Brain microvascular endothelial cell (primary cell): ENCODE measurements at regions not wholly inside any gene's neighbourhood (a gene's known extent, or its start where the extent isn't known, plus 50 kb on each side); places are given as distances from the start of the nearest gene placed in this dataset.
"Not testable (repeated sequence)": the region's sequence is repeated elsewhere in the genome, so short reads cannot be mapped to it uniquely, and the experiment has no call there.

Experiments used
- DNase-seq: peaks from one replicate; pipeline ENCODE4 v3.0.0-alpha.2; 2020
- H3K27ac ChIP-seq: fragments of 250-450 bp; sonication (Bioruptor Pico); 2 replicates; pipeline ENCODE4 v1.5.1; 2020; ENCODE audit warnings: mild to moderate bottlenecking, moderate library complexity
- H3K27me3 ChIP-seq: fragments of 250-450 bp; sonication (Bioruptor Pico); replicated peaks from 2 replicates; pipeline ENCODE4 v1.5.1; 2020; ENCODE audit warnings: mild to moderate bottlenecking
- H3K36me3 ChIP-seq: fragments of 250-450 bp; sonication (Bioruptor Pico); replicated peaks from 2 replicates; pipeline ENCODE4 v1.5.1; 2020; ENCODE audit warnings: mild to moderate bottlenecking
- H3K4me3 ChIP-seq: 2 replicates; pipeline ENCODE4 v1.5.1; 2011; ENCODE audit warnings: low read depth, mild to moderate bottlenecking, control low read depth, low read length, moderate library complexity
- CTCF ChIP-seq: IDR thresholded peaks from 2 replicates; pipeline ENCODE4 v1.5.1; 2011; ENCODE audit warnings: low read depth, mild to moderate bottlenecking, moderate library complexity, low read length, control low read depth, inconsistent platforms; ENCODE audit errors: missing control alignments
- in situ Hi-C: cut with HindIII; loops from 2 replicates; pipeline ENCODE4 v1.10.0; 2017; ENCODE audit warnings: low sequenced_read_pairs, low pct_ligation_motif_present

- Histone ChIP-seq H3K27me3 (no peaks in the 10 kb centered on the region), H3K36me3 (no peaks in the 10 kb centered on the region), H3K27ac (no peak overlapping the region), H3K4me3 (no peak overlapping the region)
- no peak for DNase-seq
- in situ Hi-C loops: no loop called here
- no peak for TF ChIP-seq CTCF
Observed at GRCh38 chr4:138485498-138485897, 243.3 kb upstream of the SLC7A11 start.

- no peak overlapping the region for H3K27ac ChIP-seq
- no peak for TF ChIP-seq CTCF
- H3K36me3 ChIP-seq: no peaks in the 10 kb centered on the region
- in situ Hi-C loops: no loop called here
- DNase-seq: no peak
- H3K27me3 ChIP-seq: no peaks in the 10 kb centered on the region
- H3K4me3 ChIP-seq: no peak overlapping the region
Observed at GRCh38 chr4:138475116-138475515, 233.0 kb upstream of the SLC7A11 start.

- in situ Hi-C loops: no loop called here
- DNase-seq: no peak
- H3K27me3 ChIP-seq: no peaks in the 10 kb centered on the region
- no peak overlapping the region for H3K4me3 ChIP-seq
- H3K36me3 ChIP-seq: no peaks in the 10 kb centered on the region
- TF ChIP-seq CTCF: no peak
- no peak overlapping the region for H3K27ac ChIP-seq
Observed at GRCh38 chr4:138473339-138473738, 231.2 kb upstream of the SLC7A11 start.

- no peak for DNase-seq
- Histone ChIP-seq H3K27me3 (no peaks in the 10 kb centered on the region), H3K4me3 (no peak overlapping the region), H3K36me3 (no peaks in the 10 kb centered on the region), H3K27ac (no peak overlapping the region)
- no peak for TF ChIP-seq CTCF
- in situ Hi-C loops: no loop called here
Observed at GRCh38 chr4:138460477-138461414, 218.6 kb upstream of the SLC7A11 start.

GRCh38 chr4:138458751-138459150 lies 216.6 kb upstream of the SLC7A11 start:
- Histone ChIP-seq H3K4me3 (no peak overlapping the region), H3K27me3 (no peaks in the 10 kb centered on the region), H3K27ac (no peak overlapping the region), H3K36me3 (no peaks in the 10 kb centered on the region)
- TF ChIP-seq CTCF: no peak
- in situ Hi-C loops: no loop called here
- DNase-seq: no peak

GRCh38 chr4:138456349-138456748 lies 214.2 kb upstream of the SLC7A11 start:
- DNase-seq, H3K4me3 ChIP-seq, H3K36me3 ChIP-seq, H3K27ac ChIP-seq, in situ Hi-C loops, H3K27me3 ChIP-seq: not testable (repeated sequence)
